Right cardiac atrium (tissue), 5 donors: ENCODE measurements at regions not wholly inside any gene's neighbourhood (a gene's known extent, or its start where the extent isn't known, plus 50 kb on each side); places are given as distances from the start of the nearest gene placed in this dataset.
"Not testable (repeated sequence)": the region's sequence is repeated elsewhere in the genome, so short reads cannot be mapped to it uniquely, and the experiment has no call there.

Experiments used
- ATAC-seq, 2 donors: fragments of 200-7000 bp; cut with Tn5 transposase; one replicate each; pipeline versions ENCODE4 v1.8.0 to v1.9.1; 2020; ENCODE audit warnings: moderate library complexity in 2 of 2, mild to moderate bottlenecking in 1 of 2
- DNase-seq, 3 donors: peaks; one replicate each; pipeline ENCODE4 v3.0.0-alpha.2; 2020
- H3K27ac ChIP-seq: one replicate; pipeline ENCODE4 v1.5.1; 2013; ENCODE audit warnings: mild to moderate bottlenecking, low read length, control low read depth, moderate library complexity
- H3K27me3 ChIP-seq: one replicate; pipeline ENCODE4 v1.6.1; 2013; ENCODE audit not compliant: control insufficient read depth, insufficient read depth
- H3K4me1 ChIP-seq: one replicate; pipeline ENCODE4 v1.6.1; 2013; ENCODE audit warnings: low read length; ENCODE audit not compliant: control insufficient read depth, insufficient read depth
- H3K4me3 ChIP-seq: one replicate; pipeline ENCODE4 v1.5.1; 2013; ENCODE audit warnings: low read length, control low read depth
- H3K9me3 ChIP-seq: one replicate; pipeline ENCODE4 v1.6.1; 2013; ENCODE audit warnings: low read length; ENCODE audit not compliant: control insufficient read depth
- WGBS: extraction: QIAGEN DNeasy Blood & Tissue Kit; methylation state at CpG from one replicate; pipeline ENCODE4 v1.1.7; 2013; 5-methylcytosine and 5-hydroxymethylcytosine counted together
- intact Hi-C, 4 donors: fragments of 100-400 bp; cut with DNase I; formaldehyde crosslinking; loops; one replicate each; pipeline versions ENCODE4 v1.11.0 to v1.14.0; 2022 to 2023
- donor health status: healthy with polysubstance abuse.
- donor health status: DM: no; HTN: yes; CAD: no.
- donor health status: DM: no; HTN: no; CAD: no.
- donor health status: DM: no; HTN: yes; CAD: no; lungs with severe emphysema.
- donor health status: DM: yes; HTN: yes; CAD: no.

DNA sequence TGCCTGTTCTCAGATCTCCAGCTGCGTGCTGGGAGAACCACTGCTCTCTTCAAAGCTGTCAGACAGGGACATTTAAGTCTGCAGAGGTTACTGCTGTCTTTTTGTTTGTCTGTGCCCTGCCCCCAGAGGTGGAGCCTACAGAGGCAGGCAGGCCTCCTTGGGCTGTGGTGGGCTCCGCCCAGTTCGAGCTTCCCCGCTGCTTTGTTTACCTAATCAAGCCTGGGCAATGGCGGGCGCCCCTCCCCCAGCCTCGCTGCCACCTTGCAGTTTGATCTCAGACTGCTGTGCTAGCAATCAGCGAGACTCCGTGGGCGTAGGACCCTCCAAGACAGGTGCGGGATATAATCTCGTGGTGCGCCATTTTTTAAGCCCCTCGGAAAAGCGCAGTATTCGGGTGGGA is 125.8 kb downstream of the ACTBL2 start:
- H3K9me3 ChIP-seq, ATAC-seq, H3K27me3 ChIP-seq, H3K4me3 ChIP-seq, intact Hi-C loops, DNase-seq, H3K27ac ChIP-seq, H3K4me1 ChIP-seq: not testable (repeated sequence)
- 81% methylated on average over 12 of the region's 16 CpGs for WGBS

DNA sequence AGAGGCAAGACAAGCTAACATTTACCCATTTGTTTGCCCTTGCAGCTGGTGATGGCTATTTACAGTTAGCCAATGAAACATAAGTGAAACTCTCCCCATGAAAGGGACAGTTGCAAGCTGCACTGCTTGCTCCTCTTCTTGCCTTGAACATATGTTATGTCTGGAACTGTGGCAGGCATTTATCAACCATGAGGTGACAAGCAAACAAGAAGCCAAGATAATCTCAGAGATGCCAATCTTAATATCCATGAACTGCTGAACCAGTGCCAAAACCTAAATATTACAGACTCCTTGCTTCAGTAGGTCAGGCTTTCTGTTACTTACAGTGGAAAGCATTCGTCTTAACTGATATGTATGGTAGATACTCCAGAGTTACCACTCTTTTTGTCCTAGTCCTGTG is 133.4 kb downstream of the ACTBL2 start:
- peaks cover 3% of the 10 kb centered on the region for H3K4me1 ChIP-seq
- DNase-seq, result no peak
- H3K27ac ChIP-seq, result no peak overlapping the region
- WGBS, result 54% methylated on average over 1 of the region's 1 CpG
- intact Hi-C loops, result loop anchor here in 1 of 4 donors (5.0 kb wide), 1 partner anchor 718 kb away; no protein-coding TSS in a partner anchor
- no peaks in the 10 kb centered on the region for H3K27me3 ChIP-seq
- no peak for ATAC-seq
- no peak overlapping the region for H3K4me3 ChIP-seq
- H3K9me3 ChIP-seq, result no peaks in the 10 kb centered on the region

DNA sequence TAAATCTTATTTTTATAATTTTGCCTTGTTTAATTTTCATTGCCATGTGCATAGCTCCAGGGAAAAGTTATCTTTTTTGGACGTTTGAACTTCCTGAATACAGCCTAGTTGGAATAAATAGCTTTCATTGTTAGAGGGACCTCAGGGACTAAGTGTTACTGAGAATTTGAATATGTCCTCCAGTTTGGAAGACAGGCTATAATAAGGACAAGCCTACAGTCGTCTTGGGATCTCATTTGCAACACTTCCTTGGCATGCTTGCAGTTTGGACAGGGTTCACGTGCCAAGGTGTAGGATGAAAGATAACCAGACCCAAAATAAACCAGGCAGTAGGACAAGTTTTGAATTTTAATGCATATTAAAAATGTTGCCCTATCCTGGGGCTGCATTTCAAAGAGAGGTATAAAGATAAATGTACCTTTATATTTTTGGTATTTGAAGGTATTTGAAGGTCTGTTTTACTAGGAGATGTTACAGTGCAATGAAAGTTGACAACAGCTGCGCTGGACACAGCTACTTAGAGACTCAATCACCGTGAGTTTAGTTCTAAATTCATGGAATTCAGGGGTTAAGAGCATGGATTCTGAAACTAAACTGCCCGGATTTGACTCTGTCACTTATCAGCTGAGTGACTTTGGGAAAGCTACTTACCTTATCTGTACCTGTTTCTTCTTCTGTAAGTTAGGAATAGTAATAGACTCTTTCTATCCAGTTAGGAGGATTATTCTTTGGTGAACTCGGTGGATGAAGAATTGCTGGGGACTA is 134.1 kb downstream of the ACTBL2 start:
- Histone ChIP-seq H3K27ac (no peak overlapping the region), H3K27me3 (no peaks in the 10 kb centered on the region), H3K9me3 (no peaks in the 10 kb centered on the region), H3K4me3 (no peak overlapping the region), H3K4me1 (peaks cover 3% of the 10 kb centered on the region)
- intact Hi-C loops, result loop anchor here in 1 of 4 donors (5.0 kb wide), 1 partner anchor 719 kb away; no protein-coding TSS in a partner anchor
- WGBS, result 21% methylated on average over 7 of the region's 7 CpGs
- DNase-seq (peak; percentile 17 to 75 (median 46)), ATAC-seq (peak; percentile 91 to 97)

DNA sequence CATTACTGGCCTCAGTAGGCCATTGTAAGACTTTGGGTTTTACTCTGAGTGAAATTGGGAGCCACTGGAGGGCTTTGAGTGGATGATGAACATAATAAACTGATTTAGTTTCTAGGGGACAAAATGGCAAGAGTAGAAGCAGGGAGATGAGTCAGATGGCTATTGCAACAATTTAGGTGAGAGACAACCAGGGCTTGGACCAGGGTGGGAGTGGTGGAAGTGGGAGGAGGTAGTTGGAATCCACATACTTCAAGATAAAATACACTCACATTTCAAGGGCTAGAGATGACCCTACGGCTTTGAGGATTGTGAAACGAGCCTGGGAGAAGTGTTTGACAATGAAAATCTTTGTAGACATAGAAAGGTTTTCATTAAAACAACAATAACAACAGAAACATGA is 136.3 kb downstream of the ACTBL2 start:
- intact Hi-C loops, result loop anchor here in 1 of 4 donors (5.0 kb wide), 1 partner anchor 721 kb away; no protein-coding TSS in a partner anchor
- DNase-seq, result no peak
- 88% methylated on average over 2 of the region's 2 CpGs for WGBS
- no peak for ATAC-seq
- Histone ChIP-seq H3K9me3 (no peaks in the 10 kb centered on the region), H3K27me3 (no peaks in the 10 kb centered on the region), H3K4me1 (peaks cover 3% of the 10 kb centered on the region), H3K4me3 (no peak overlapping the region), H3K27ac (no peak overlapping the region)

DNA sequence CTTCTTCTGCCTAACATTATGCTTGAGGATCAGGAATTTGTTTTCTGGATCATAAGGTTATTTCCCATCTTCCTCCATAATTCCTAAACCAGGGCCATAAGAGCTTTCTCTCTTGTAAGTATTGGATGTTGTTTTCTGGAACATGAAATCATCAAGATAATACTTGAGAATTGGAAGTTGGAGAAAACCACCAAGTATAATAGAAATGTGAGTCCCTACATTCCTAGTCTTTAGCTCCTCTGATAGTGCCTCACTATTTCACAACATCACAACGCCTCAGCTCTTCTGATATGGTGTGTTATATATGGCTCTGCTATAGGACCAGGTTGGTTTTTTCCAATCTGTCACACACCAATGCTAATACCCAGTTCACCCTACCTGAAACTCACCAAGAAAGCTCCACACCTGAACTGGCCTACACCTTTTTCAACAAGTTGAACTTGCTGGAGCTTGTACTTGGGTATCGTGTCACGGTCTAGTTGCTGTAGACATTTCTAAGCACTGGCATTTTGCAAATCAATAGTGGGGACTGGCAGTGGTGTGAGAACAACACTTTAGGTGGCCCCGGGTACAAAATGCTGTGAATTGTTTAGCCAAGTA is 141.1 kb downstream of the ACTBL2 start:
- H3K4me3 ChIP-seq, result no peak overlapping the region
- WGBS, result 97% methylated on average over 4 of the region's 4 CpGs
- ATAC-seq (no peak), DNase-seq (no peak)
- no peaks in the 10 kb centered on the region for H3K27me3 ChIP-seq
- H3K4me1 ChIP-seq, result no peaks in the 10 kb centered on the region
- intact Hi-C loops, result no loop called here
- no peaks in the 10 kb centered on the region for H3K9me3 ChIP-seq
- no peak overlapping the region for H3K27ac ChIP-seq

DNA sequence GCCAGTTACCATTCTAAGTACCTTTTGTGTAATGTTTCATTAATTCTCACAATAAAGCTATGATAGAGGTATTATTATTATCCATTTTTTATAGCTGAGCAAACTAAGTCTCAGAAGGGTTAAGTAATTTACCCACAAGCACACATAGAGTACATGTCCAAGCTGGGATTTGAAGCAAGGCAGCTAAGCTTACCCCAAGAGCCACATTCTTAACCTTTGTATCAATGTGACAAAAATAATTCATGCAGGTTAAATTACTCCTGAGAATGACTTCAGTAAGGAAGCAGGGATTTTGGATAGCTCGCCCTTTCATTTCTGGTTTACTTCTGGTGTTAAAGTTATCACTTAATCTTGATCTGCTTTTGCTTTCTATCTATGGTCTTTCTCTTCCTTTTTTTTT is 141.9 kb downstream of the ACTBL2 start:
- 82% methylated on average over 1 of the region's 1 CpG for WGBS
- intact Hi-C loops, result no loop called here
- Histone ChIP-seq H3K4me1 (no peaks in the 10 kb centered on the region), H3K9me3 (no peaks in the 10 kb centered on the region), H3K4me3 (no peak overlapping the region), H3K27ac (no peak overlapping the region), H3K27me3 (no peaks in the 10 kb centered on the region)
- ATAC-seq (no peak), DNase-seq (no peak)

DNA sequence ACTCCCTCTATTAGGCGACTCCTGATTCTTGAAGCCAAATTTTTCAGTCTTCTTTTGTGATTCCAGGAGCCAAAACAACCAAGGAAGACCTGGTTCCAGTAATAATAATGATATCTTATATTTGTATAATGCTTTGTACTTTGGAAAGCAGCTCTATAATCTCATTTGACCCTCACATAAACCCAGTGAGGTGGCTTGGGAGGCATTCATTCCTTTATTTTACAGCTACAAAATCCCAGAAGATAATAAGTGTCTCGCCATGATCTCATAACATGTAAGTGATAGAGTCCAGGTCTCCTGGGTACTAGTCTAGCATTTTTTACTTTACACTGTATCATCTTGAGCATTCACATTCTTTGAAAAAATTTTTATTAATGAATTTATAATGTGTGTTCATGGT is 143.1 kb downstream of the ACTBL2 start:
- ATAC-seq (no peak), DNase-seq (no peak)
- Histone ChIP-seq H3K4me1 (no peaks in the 10 kb centered on the region), H3K27me3 (no peaks in the 10 kb centered on the region), H3K27ac (no peak overlapping the region), H3K4me3 (no peak overlapping the region), H3K9me3 (no peaks in the 10 kb centered on the region)
- WGBS, result 79% methylated on average over 2 of the region's 2 CpGs
- intact Hi-C loops, result no loop called here

DNA sequence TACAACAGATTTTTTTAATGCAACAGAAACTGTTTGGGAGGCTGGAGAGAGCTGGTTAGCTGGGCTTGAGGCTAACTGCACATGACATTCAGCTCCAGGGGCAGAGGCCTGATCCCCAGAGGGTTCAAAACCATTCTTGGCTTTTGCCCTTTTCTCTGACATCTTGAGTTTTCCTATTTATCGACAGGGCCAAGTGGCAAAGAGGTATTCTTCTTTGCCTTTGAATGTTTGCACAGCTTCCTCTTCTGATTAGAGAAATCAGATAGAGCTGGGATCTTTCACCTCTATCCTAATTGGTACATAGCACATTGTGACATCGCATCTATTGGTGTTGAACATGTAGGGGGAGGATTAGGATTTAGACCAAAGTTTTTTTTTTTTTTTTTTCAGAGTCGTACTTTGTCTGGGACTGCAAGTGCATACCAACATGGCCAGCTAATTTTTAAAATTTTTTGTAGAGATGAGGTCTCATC is 143.7 kb downstream of the ACTBL2 start:
- Histone ChIP-seq H3K4me1 (no peaks in the 10 kb centered on the region), H3K4me3 (no peak overlapping the region), H3K27me3 (no peaks in the 10 kb centered on the region), H3K27ac (no peak overlapping the region), H3K9me3 (no peaks in the 10 kb centered on the region)
- WGBS, result 58% methylated on average over 3 of the region's 3 CpGs
- intact Hi-C loops, result no loop called here
- peak in 1 of 2 donors; percentile 23 for ATAC-seq
- no peak for DNase-seq

DNA sequence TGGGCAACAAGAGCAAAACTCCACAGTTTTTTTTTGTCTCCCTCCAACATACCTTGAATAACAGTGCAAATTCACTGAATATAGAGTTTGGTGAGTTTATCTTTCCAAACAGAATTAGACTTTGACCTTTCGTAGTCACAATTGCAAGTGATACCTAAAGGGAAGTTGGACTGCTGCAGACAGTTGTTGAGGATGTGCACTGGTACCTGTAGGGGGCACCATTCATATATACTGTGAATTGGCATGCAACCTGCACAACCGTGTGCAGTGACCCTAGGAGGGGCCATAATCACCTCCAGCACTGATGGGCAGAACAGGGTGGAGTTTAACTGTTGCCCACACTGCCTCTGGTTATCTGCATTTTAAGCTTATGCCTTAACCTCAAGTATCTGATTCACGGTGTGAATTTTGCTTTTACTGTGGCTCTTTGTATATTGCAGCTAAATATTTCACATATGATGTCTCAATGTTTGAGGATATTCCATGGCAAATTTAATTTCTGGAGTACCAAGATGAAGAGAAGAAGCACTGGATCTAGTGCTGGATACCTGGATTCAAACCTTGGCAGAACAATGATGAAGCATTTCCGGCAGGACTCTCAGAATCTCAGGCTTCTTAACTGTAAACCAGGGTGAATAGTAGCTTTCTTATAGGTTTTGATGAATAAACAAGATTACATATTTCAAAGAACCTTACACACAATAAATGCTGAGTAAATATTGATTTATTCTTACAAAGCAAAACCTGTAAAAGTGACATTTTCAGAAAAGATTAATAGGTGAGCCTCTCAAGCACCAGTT is 144.3 kb downstream of the ACTBL2 start:
- H3K9me3 ChIP-seq, result no peaks in the 10 kb centered on the region
- H3K27ac ChIP-seq, result no peak overlapping the region
- ATAC-seq (peak in 1 of 2 donors; percentile 45), DNase-seq (no peak)
- H3K4me1 ChIP-seq, result no peaks in the 10 kb centered on the region
- WGBS, result 69% methylated on average over 4 of the region's 4 CpGs
- no peaks in the 10 kb centered on the region for H3K27me3 ChIP-seq
- intact Hi-C loops, result no loop called here
- no peak overlapping the region for H3K4me3 ChIP-seq

DNA sequence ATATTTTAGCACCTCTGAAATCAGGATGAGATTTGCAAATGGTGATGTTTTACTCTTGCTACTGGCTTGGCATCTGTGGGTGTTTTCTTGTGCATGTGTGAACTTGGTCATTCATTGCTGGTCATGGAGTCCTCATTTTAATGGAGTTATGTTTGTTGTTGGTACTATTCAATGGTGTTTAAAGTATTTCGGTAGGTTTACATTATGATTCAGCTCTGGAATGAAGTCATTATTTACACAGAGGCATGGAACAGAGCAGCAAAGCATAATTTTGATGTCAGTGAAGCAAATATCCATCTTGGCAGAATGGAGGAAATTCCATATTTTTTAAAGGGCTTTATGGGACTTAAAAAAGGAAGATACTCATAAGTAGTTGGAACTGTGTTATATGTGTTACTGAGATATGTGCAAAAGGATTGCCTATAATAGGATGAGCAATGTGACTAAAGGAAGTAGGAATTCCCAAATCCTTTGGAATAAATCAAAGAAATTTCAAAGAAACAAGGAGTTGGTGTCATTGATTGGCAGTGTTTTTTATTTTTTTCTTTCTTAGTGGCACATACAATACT is 147.4 kb downstream of the ACTBL2 start:
- DNase-seq, result no peak
- no peak for ATAC-seq
- Histone ChIP-seq H3K4me3 (no peak overlapping the region), H3K27me3 (no peaks in the 10 kb centered on the region), H3K9me3 (no peaks in the 10 kb centered on the region), H3K4me1 (no peaks in the 10 kb centered on the region), H3K27ac (no peak overlapping the region)
- 93% methylated on average over 1 of the region's 1 CpG for WGBS
- intact Hi-C loops, result no loop called here

DNA sequence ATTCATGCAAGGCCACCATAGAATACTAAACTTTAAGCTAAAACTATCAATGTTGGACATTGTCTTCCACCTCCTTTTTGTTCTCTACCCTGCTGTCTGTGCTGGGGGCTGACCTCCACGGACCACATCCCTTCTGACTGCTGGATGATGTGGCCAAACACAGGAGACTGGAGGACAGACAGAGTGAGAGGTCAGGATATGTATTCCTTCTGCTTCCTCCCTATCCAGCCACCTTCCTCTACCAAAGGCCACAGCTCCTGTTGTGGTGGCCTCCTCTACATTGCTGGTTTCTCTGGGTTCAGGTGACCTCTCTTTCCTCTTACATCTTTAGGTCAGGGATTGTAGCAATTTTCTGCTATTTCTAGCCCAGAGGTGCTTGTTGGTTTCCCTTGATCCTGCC is 148.1 kb downstream of the ACTBL2 start:
- no peak for DNase-seq
- intact Hi-C loops, result no loop called here
- 65% methylated on average over 1 of the region's 1 CpG for WGBS
- Histone ChIP-seq H3K27ac (no peak overlapping the region), H3K4me1 (no peaks in the 10 kb centered on the region), H3K9me3 (no peaks in the 10 kb centered on the region), H3K27me3 (no peaks in the 10 kb centered on the region), H3K4me3 (no peak overlapping the region)
- ATAC-seq, result no peak
